CD14-positive monocyte (primary cell): ENCODE measurements at regions not wholly inside any gene's neighbourhood (a gene's known extent, or its start where the extent isn't known, plus 50 kb on each side); places are given as distances from the start of the nearest gene placed in this dataset.

Source experiments
- DNase-seq, 3 donors: peaks; one replicate each; pipeline ENCODE4 v3.0.0-alpha.2; 2011 to 2022
- H2AFZ ChIP-seq: 2 replicates; pipeline ENCODE4 v1.6.0; 2012; ENCODE audit warnings: mild to moderate bottlenecking, low read depth, low read length, inconsistent platforms; ENCODE audit not compliant: insufficient read depth, poor library complexity, severe bottlenecking
- H3K27ac ChIP-seq, 2 donors: 1 replicate in 1 of 2; 2 replicates in 1 of 2; pipeline ENCODE4 v1.5.1; 2012 to 2013; ENCODE audit warnings: low read length in 2 of 2, control low read depth in 1 of 2, inconsistent platforms in 1 of 2, low read depth in 1 of 2, mild to moderate bottlenecking in 1 of 2
- H3K27me3 ChIP-seq, 2 donors: one replicate each; pipeline versions ENCODE4 v1.6.0 to v1.6.1; 2011 to 2013; ENCODE audit warnings: low read length in 2 of 2; ENCODE audit not compliant: control insufficient read depth in 2 of 2, insufficient read depth in 2 of 2
- H3K36me3 ChIP-seq, 2 donors: replicated peaks in 1 of 2; 1 replicate in 1 of 2; 2 replicates in 1 of 2; pipeline versions ENCODE4 v1.5.1 to v1.6.1; 2012 to 2013; ENCODE audit warnings: low read length in 2 of 2, control low read depth in 1 of 2, inconsistent platforms in 1 of 2, mild to moderate bottlenecking in 1 of 2; ENCODE audit not compliant: insufficient read depth in 2 of 2, control insufficient read depth in 1 of 2
- H3K4me1 ChIP-seq, 2 donors: 1 replicate in 1 of 2; 2 replicates in 1 of 2; pipeline versions ENCODE4 v1.5.1 to v1.6.1; 2012 to 2013; ENCODE audit warnings: low read length in 2 of 2, control low read depth in 1 of 2, inconsistent platforms in 1 of 2, mild to moderate bottlenecking in 1 of 2, moderate library complexity in 1 of 2; ENCODE audit not compliant: insufficient read depth in 2 of 2, control insufficient read depth in 1 of 2
- H3K4me2 ChIP-seq: replicated peaks from 2 replicates; pipeline ENCODE3; 2012; ENCODE audit warnings: low read length, moderate library complexity, mild to moderate bottlenecking; ENCODE audit not compliant: poor library complexity, severe bottlenecking; ENCODE audit errors: extremely low read depth
- H3K4me3 ChIP-seq, 3 experiments: fragments of 200-600 bp in 1 of 3; sonication (generic) in 1 of 3; replicated peaks in 1 of 3; 1 replicate in 2 of 3; 2 replicates in 1 of 3; pipeline ENCODE4 v1.5.1; 2011 to 2013; ENCODE audit warnings: low read length in 3 of 3, mild to moderate bottlenecking in 3 of 3, control low read depth in 2 of 3, low read depth in 2 of 3, inconsistent platforms in 1 of 3, moderate library complexity in 1 of 3
- H3K79me2 ChIP-seq: 2 replicates; pipeline ENCODE4 v1.6.0; 2012; ENCODE audit warnings: mild to moderate bottlenecking, control low read depth, inconsistent platforms, low read length, moderate library complexity; ENCODE audit not compliant: insufficient read depth
- H3K9ac ChIP-seq: 2 replicates; pipeline ENCODE4 v1.6.0; 2017; ENCODE audit warnings: low read length, mild to moderate bottlenecking; ENCODE audit not compliant: insufficient read depth, poor library complexity, severe bottlenecking
- H3K9me3 ChIP-seq, 2 donors: replicated peaks in 1 of 2; 1 replicate in 1 of 2; 2 replicates in 1 of 2; pipeline versions ENCODE4 v1.5.1 to v1.6.1; 2012 to 2013; ENCODE audit warnings: low read length in 2 of 2, control low read depth in 1 of 2; ENCODE audit not compliant: control insufficient read depth in 1 of 2, insufficient read depth in 1 of 2
- H4K20me1 ChIP-seq: 2 replicates; pipeline ENCODE4 v1.6.0; 2012; ENCODE audit warnings: mild to moderate bottlenecking, low read length, control low read depth, moderate library complexity; ENCODE audit not compliant: insufficient read depth
- H3K27ac Mint-ChIP-seq, 7 donors: one replicate each; pipeline ENCODE4 v1.8.0; 2020; ENCODE audit warnings: mild to moderate bottlenecking in 7 of 7, mixed read lengths in 7 of 7, moderate library complexity in 6 of 7, inconsistent platforms in 2 of 7
- H3K27me3 Mint-ChIP-seq, 3 donors: one replicate each; pipeline ENCODE4 v1.8.0; 2021 to 2022; ENCODE audit warnings: low read depth in 3 of 3, mild to moderate bottlenecking in 3 of 3, mixed read lengths in 3 of 3, moderate library complexity in 3 of 3, inconsistent platforms in 1 of 3
- H3K36me3 Mint-ChIP-seq, 2 donors: one replicate each; pipeline ENCODE4 v1.8.0; 2020; ENCODE audit warnings: mixed read lengths in 2 of 2, inconsistent platforms in 1 of 2, mild to moderate bottlenecking in 1 of 2
- H3K4me1 Mint-ChIP-seq: one replicate; pipeline ENCODE4 v1.8.0; 2020; ENCODE audit warnings: mild to moderate bottlenecking, mixed read lengths
- H3K4me3 Mint-ChIP-seq, 2 donors: one replicate each; pipeline ENCODE4 v1.8.0; 2020; ENCODE audit warnings: mild to moderate bottlenecking in 2 of 2, mixed read lengths in 2 of 2, moderate library complexity in 1 of 2
- H3K9me3 Mint-ChIP-seq, 7 donors: one replicate each; pipeline ENCODE4 v1.8.0; 2020 to 2022; ENCODE audit warnings: mixed read lengths in 7 of 7, mild to moderate bottlenecking in 6 of 7, moderate library complexity in 6 of 7, inconsistent platforms in 2 of 7
- CTCF ChIP-seq: fragments of 200-600 bp; IDR thresholded peaks from one replicate; pipeline ENCODE4 v1.8.0; 2022; ENCODE audit warnings: antibody characterized with exemption, mild to moderate bottlenecking
- WGBS: methylation state at CpG from one replicate; pipeline ENCODE4 v1.1.5; 2013; ENCODE audit warnings: missing lambda C conversion rate; ENCODE audit not compliant: insufficient coverage; 5-methylcytosine and 5-hydroxymethylcytosine counted together
- intact Hi-C, 2 donors: fragments of 100-400 bp; cut with micrococcal nuclease; formaldehyde crosslinking; loops; one replicate each; pipeline versions ENCODE4 v1.15.0 to v1.15.1; 2023

GRCh38 chr21:43270800-43271301 is 102.0 kb downstream of the CRYAA start:
- H3K27ac ChIP-seq, result no peak overlapping the region
- peaks cover 0 to 4% of the 10 kb centered on the region in 2 donors for H3K4me1 ChIP-seq
- 97% methylated on average over 17 of the region's 20 CpGs for WGBS
- H3K9me3 ChIP-seq, result no peaks in the 10 kb centered on the region
- H4K20me1 ChIP-seq, result no peaks in the 10 kb centered on the region
- H3K9me3 Mint-ChIP-seq, result peaks cover 0 to 2% (median 0%) of the 10 kb centered on the region in 7 donors
- H3K27me3 Mint-ChIP-seq, result peaks cover 0 to 13% (median 1%) of the 10 kb centered on the region in 3 donors
- H3K36me3 ChIP-seq, result no peaks in the 10 kb centered on the region
- H3K79me2 ChIP-seq, result no peaks in the 10 kb centered on the region
- no peak overlapping the region for H3K4me2 ChIP-seq
- no peak for DNase-seq
- H2AFZ ChIP-seq, result no peak overlapping the region
- no peak overlapping the region for H3K4me3 ChIP-seq
- H3K27me3 ChIP-seq, result no peaks in the 10 kb centered on the region
- H3K4me3 Mint-ChIP-seq, result no peak overlapping the region
- no peak overlapping the region for H3K27ac Mint-ChIP-seq
- intact Hi-C loops, result no loop called here
- H3K9ac ChIP-seq, result no peak overlapping the region
- TF ChIP-seq CTCF, result no peak
- no peaks in the 10 kb centered on the region for H3K36me3 Mint-ChIP-seq
- H3K4me1 Mint-ChIP-seq, result peaks cover 4% of the 10 kb centered on the region

DNA sequence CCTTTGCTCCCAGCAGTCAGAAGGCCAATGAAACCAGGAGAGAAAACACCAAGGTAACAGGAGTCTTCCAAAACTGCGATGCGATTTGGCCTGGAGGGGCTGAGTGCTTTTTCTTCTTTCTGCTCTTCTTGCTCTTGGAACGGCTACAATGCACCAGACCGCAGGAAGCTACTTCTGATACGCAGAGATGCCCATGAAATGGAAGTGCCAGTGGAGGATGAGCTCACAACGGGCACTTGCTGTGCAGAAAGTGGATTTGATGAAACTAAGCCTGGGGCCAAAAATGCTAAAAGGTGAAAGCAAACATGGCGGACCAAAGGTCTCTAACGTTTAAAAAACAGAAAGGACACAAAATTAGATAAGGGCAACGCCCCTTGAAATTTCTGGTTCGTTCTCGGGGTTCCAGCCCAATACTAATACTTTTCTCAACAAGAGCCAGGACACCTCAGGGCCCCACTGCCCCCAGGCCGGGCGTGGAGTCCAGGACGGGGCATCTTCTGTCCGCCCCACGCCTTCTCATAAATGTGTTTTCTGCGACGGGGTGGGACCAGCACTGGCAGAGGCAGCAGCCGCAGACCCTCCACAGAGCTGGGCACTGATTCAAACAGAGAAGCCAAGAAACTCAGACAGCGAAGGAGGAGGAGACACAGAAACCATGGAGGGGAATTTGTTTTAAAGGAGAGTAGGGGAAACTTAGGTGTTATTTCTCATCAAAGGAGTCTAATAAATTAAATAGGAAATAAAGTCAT is 101.3 kb downstream of the CRYAA start:
- no peaks in the 10 kb centered on the region for H3K9me3 ChIP-seq
- no peak overlapping the region for H2AFZ ChIP-seq
- no peak overlapping the region for H3K9ac ChIP-seq
- H3K36me3 ChIP-seq, result no peaks in the 10 kb centered on the region
- no peaks in the 10 kb centered on the region for H4K20me1 ChIP-seq
- no peak overlapping the region for H3K4me2 ChIP-seq
- no peak overlapping the region for H3K4me3 ChIP-seq
- no peaks in the 10 kb centered on the region for H3K27me3 ChIP-seq
- 99% methylated on average over 14 of the region's 20 CpGs for WGBS
- no peak overlapping the region for H3K27ac Mint-ChIP-seq
- no peak overlapping the region for H3K27ac ChIP-seq
- intact Hi-C loops, result no loop called here
- H3K4me3 Mint-ChIP-seq, result no peak overlapping the region
- no peak for DNase-seq
- H3K27me3 Mint-ChIP-seq, result peaks cover 0 to 7% (median 1%) of the 10 kb centered on the region in 3 donors
- H3K4me1 ChIP-seq, result peaks cover 0 to 4% of the 10 kb centered on the region in 2 donors
- no peaks in the 10 kb centered on the region for H3K36me3 Mint-ChIP-seq
- peaks cover 4% of the 10 kb centered on the region for H3K4me1 Mint-ChIP-seq
- TF ChIP-seq CTCF, result no peak
- peaks cover 0 to 2% (median 0%) of the 10 kb centered on the region in 7 donors for H3K9me3 Mint-ChIP-seq
- no peaks in the 10 kb centered on the region for H3K79me2 ChIP-seq
